BE2C (cell line): ENCODE measurements at regions not wholly inside any gene's neighbourhood (a gene's known extent, or its start where the extent isn't known, plus 50 kb on each side); places are given as distances from the start of the nearest gene placed in this dataset.

Source experiments
- DNase-seq: peaks from one replicate; pipeline ENCODE4 v3.0.0-alpha.2; 2020
- H3K27me3 ChIP-seq: fragments of 250-450 bp; sonication (Bioruptor Pico); 2 replicates; pipeline ENCODE4 v1.5.1; 2020; ENCODE audit warnings: mild to moderate bottlenecking
- H3K36me3 ChIP-seq: fragments of 250-450 bp; sonication (Bioruptor Pico); 2 replicates; pipeline ENCODE4 v1.5.1; 2020; ENCODE audit warnings: mild to moderate bottlenecking
- H3K4me1 ChIP-seq: fragments of 250-450 bp; sonication (Bioruptor Pico); 2 replicates; pipeline ENCODE4 v1.5.1; 2020
- H3K4me3 ChIP-seq: 2 replicates; pipeline ENCODE4 v1.5.1; 2011; ENCODE audit warnings: low read depth, low read length
- H3K9me3 ChIP-seq: fragments of 250-450 bp; sonication (Bioruptor Pico); 2 replicates; pipeline ENCODE4 v1.5.1; 2020
- CTCF ChIP-seq: IDR thresholded peaks from 2 replicates; pipeline ENCODE4 v1.5.1; 2012; ENCODE audit warnings: mild to moderate bottlenecking, low read depth, low read length

GRCh38 chr10:113226831-113227445 is 276.9 kb downstream of the TCF7L2 start:
- Histone ChIP-seq H3K36me3 (no peaks in the 10 kb centered on the region), H3K27me3 (no peaks in the 10 kb centered on the region), H3K4me3 (no peak overlapping the region), H3K9me3 (no peaks in the 10 kb centered on the region), H3K4me1 (peaks cover 20% of the 10 kb centered on the region)
- no peak for DNase-seq
- no peak for TF ChIP-seq CTCF

DNA sequence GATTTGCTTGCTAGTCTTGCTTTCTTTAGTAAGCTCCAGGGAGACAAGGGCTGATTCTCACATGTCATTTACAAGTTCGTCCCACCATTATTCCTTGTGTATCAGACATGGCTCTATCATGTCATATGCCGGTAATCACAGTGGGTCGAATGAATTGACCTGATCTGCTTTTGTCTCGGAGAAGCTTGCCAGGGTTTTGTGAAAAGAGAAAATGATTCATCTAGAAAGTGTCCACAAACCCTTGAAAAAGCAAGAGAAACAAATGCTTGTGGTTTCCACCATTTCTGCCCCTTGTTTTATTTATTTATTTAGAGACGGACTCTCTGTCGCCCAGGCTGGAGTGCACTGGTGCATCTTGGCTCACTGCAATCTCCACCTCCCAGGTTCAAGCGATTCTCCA is 278.5 kb downstream of the TCF7L2 start:
- DNase-seq = no peak
- TF ChIP-seq CTCF = no peak
- Histone ChIP-seq H3K9me3 (no peaks in the 10 kb centered on the region), H3K27me3 (no peaks in the 10 kb centered on the region), H3K4me3 (no peak overlapping the region), H3K4me1 (peaks cover 11% of the 10 kb centered on the region), H3K36me3 (no peaks in the 10 kb centered on the region)

GRCh38 chr10:113230011-113230610 is 280.1 kb downstream of the TCF7L2 start:
- Histone ChIP-seq H3K4me3 (no peak overlapping the region), H3K9me3 (no peaks in the 10 kb centered on the region), H3K27me3 (no peaks in the 10 kb centered on the region), H3K4me1 (peaks cover 8% of the 10 kb centered on the region), H3K36me3 (no peaks in the 10 kb centered on the region)
- no peak for DNase-seq
- no peak for TF ChIP-seq CTCF

DNA sequence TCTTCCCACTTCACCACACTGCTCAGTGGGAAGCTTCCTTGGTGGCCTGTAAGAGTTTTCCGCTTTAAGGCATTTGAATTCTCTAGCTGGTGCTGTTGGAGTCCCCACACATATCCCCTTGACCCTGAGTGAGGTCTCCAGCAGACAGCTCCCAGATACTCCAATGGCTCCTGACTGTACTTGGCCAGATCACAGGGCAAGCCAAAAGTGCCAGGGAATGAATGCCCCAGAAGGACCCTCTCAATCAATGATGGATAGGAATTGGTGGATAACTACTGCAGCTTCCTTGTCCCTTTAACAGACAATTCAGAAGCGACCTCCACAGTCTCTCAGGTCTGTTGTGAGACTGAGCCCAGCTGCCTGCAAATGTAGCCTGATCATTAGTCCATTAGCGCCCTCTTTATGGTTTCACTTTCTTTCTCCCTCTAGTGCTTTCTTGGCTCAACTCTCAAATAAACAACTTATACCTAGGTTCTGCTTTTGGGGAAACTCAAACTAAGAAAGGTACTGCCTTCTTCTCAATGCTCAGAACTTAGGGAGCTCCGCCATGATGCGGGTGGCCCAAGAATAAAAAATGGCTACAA is 283.0 kb downstream of the TCF7L2 start:
- no peaks in the 10 kb centered on the region for H3K36me3 ChIP-seq
- no peak for TF ChIP-seq CTCF
- no peak overlapping the region for H3K4me3 ChIP-seq
- H3K27me3 ChIP-seq = no peaks in the 10 kb centered on the region
- peaks cover 8% of the 10 kb centered on the region for H3K4me1 ChIP-seq
- H3K9me3 ChIP-seq = no peaks in the 10 kb centered on the region; the same call in 1 of the 2 replicates
- DNase-seq = no peak

- peaks cover 8% of the 10 kb centered on the region for H3K4me1 ChIP-seq
- no peak for TF ChIP-seq CTCF
Measured at GRCh38 chr10:113234481-113234880, 284.4 kb downstream of the TCF7L2 start.

DNA sequence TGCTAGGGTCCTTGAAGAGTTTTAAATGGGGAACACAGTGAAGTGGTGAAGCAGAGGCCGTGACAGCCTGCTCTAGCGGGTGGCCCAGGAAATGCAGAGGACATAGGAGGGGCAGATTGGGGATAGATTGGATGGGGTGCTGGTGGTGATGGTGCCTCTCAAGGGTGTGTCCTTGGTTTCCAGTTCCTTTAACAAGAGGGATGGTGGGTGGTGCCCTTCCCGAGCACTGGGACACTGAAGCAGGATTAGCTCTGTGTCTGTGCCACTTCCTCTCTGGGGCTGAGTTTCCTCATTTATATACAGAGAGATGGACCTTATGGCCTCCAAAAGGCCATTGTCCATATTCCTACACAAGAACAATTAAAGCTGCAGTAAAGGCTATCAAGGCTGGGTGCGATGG is 285.5 kb downstream of the TCF7L2 start:
- no peaks in the 10 kb centered on the region for H3K27me3 ChIP-seq
- H3K4me3 ChIP-seq = no peak overlapping the region
- DNase-seq = no peak
- H3K36me3 ChIP-seq = no peaks in the 10 kb centered on the region
- H3K9me3 ChIP-seq = no peaks in the 10 kb centered on the region; the same call in 1 of the 2 replicates
- H3K4me1 ChIP-seq = peaks cover 3% of the 10 kb centered on the region; the same call in 1 of the 2 replicates
- no peak for TF ChIP-seq CTCF

More at GRCh38 chr10:113234481-113234880, 284.4 kb downstream of the TCF7L2 start:
- DNase-seq = no peak
- H3K4me3 ChIP-seq = no peak overlapping the region
- H3K36me3 ChIP-seq = no peaks in the 10 kb centered on the region
- no peaks in the 10 kb centered on the region for H3K27me3 ChIP-seq
- H3K9me3 ChIP-seq = no peaks in the 10 kb centered on the region; the same call in 1 of the 2 replicates
